DND-41 (cell line): ENCODE measurements at regions not wholly inside any gene's neighbourhood (a gene's known extent, or its start where the extent isn't known, plus 50 kb on each side); places are given as distances from the start of the nearest gene placed in this dataset.

ENCODE experiments used
- ATAC-seq: fragments of 200-7000 bp; cut with Tn5 transposase; 3 replicates; pipeline ENCODE4 v1.9.1; 2021; ENCODE audit warnings: low read depth; ENCODE audit not compliant: insufficient read depth
- DNase-seq: peaks from one replicate; pipeline ENCODE4 v3.0.0-alpha.2; 2020
- H2AFZ ChIP-seq: 2 replicates; pipeline ENCODE4 v1.6.0; 2012; ENCODE audit warnings: low read depth, low read length
- H3K27ac ChIP-seq: 2 replicates; pipeline ENCODE4 v1.5.1; 2012; ENCODE audit warnings: low read length, inconsistent platforms
- H3K27me3 ChIP-seq: fragments of 200-600 bp; sonication (generic); 2 replicates; pipeline ENCODE4 v1.6.0; 2012; ENCODE audit warnings: low read length, mild to moderate bottlenecking, inconsistent platforms; ENCODE audit not compliant: insufficient read depth, poor library complexity
- H3K36me3 ChIP-seq: 2 replicates; pipeline ENCODE4 v1.5.1; 2012; ENCODE audit warnings: low read length, inconsistent platforms; ENCODE audit not compliant: insufficient read depth
- H3K4me1 ChIP-seq: 2 replicates; pipeline ENCODE4 v1.5.1; 2012; ENCODE audit warnings: mild to moderate bottlenecking, low read length; ENCODE audit not compliant: insufficient read depth
- H3K4me2 ChIP-seq: 2 replicates; pipeline ENCODE4 v1.6.0; 2012; ENCODE audit warnings: mild to moderate bottlenecking, moderate library complexity, low read length, inconsistent platforms; ENCODE audit not compliant: insufficient read depth
- H3K4me3 ChIP-seq, 2 experiments: fragments of 200-600 bp in 1 of 2; shearing (Covaris generic) in 1 of 2; 2 replicates each; pipeline ENCODE4 v1.5.1; 2012 to 2016; ENCODE audit warnings: inconsistent platforms in 2 of 2, low read length in 2 of 2, mild to moderate bottlenecking in 2 of 2, low read depth in 1 of 2, moderate library complexity in 1 of 2
- H3K79me2 ChIP-seq: 2 replicates; pipeline ENCODE4 v1.6.0; 2012; ENCODE audit warnings: low read length, inconsistent platforms; ENCODE audit not compliant: insufficient read depth
- H3K9ac ChIP-seq: 2 replicates; pipeline ENCODE4 v1.6.0; 2012; ENCODE audit warnings: low read depth, mild to moderate bottlenecking, inconsistent platforms, low read length, moderate library complexity
- H3K9me3 ChIP-seq: 2 replicates; pipeline ENCODE4 v1.5.1; 2012; ENCODE audit warnings: low read length, moderate library complexity, mild to moderate bottlenecking, inconsistent platforms; ENCODE audit not compliant: insufficient read depth, severe bottlenecking
- H4K20me1 ChIP-seq: 2 replicates; pipeline ENCODE4 v1.6.0; 2012; ENCODE audit warnings: low read length; ENCODE audit not compliant: insufficient read depth
- EZH2 ChIP-seq: IDR thresholded peaks from 3 replicates; pipeline ENCODE4 v1.6.1; 2012; ENCODE audit warnings: borderline replicate concordance, low read depth, mild to moderate bottlenecking, moderate library complexity, low read length, inconsistent platforms; ENCODE audit not compliant: severe bottlenecking
- TF ChIP-seq, protein P1 (sequence below): IDR thresholded peaks from 2 replicates; pipeline ENCODE4 v1.5.1; 2012; ENCODE audit warnings: borderline replicate concordance, low read length, moderate library complexity, mild to moderate bottlenecking; ENCODE audit not compliant: poor library complexity, severe bottlenecking; ENCODE audit errors: extremely low read depth

DNA sequence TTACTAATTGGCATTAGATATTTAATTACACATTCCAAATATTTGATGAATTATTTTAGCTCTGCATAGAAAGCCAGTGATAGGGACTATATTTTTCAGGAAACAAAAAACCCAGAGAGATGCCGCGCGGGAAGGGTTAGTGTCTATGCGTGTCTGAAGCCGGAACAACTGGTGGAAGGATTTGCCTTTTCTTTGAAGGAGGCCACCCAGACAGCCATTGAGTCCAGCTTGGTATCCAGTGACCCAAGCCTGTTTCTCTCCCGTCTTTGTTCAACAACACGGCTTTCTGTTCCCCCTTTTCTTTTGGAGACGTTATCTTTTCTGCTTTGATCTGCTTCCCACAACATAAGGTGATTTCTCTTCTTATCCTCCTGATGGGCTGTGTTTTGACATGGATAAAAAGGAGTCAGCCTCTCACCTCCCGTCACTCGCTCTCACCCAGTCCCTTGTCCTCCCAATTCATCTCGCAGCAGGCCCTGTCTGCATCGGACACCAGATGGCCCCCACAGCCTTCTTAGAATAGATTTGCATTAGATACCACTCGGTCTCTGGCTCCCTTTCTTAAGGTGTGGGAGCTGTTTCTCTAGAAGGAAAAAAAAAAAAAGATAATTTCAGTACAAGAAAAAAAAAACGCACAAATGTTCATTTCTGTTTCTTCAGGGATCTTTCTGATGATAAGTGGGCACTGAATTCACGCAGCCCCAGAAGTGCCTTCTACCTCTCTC is 361.8 kb downstream of the ZNF536 start:
- ATAC-seq (no peak), DNase-seq (no peak)
- TF ChIP-seq EZH2 = no peak
- TF ChIP-seq, protein P1, sequence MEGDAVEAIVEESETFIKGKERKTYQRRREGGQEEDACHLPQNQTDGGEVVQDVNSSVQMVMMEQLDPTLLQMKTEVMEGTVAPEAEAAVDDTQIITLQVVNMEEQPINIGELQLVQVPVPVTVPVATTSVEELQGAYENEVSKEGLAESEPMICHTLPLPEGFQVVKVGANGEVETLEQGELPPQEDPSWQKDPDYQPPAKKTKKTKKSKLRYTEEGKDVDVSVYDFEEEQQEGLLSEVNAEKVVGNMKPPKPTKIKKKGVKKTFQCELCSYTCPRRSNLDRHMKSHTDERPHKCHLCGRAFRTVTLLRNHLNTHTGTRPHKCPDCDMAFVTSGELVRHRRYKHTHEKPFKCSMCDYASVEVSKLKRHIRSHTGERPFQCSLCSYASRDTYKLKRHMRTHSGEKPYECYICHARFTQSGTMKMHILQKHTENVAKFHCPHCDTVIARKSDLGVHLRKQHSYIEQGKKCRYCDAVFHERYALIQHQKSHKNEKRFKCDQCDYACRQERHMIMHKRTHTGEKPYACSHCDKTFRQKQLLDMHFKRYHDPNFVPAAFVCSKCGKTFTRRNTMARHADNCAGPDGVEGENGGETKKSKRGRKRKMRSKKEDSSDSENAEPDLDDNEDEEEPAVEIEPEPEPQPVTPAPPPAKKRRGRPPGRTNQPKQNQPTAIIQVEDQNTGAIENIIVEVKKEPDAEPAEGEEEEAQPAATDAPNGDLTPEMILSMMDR = no peak
- no peaks in the 10 kb centered on the region for H4K20me1 ChIP-seq
- H3K4me3 ChIP-seq = no peak overlapping the region
- peaks cover 4% of the 10 kb centered on the region for H3K27me3 ChIP-seq
- H3K9me3 ChIP-seq = no peaks in the 10 kb centered on the region
- H3K36me3 ChIP-seq = no peaks in the 10 kb centered on the region
- no peak overlapping the region for H3K27ac ChIP-seq
- no peak overlapping the region for H3K9ac ChIP-seq
- H2AFZ ChIP-seq = no peak overlapping the region
- H3K4me1 ChIP-seq = no peaks in the 10 kb centered on the region
- no peaks in the 10 kb centered on the region for H3K79me2 ChIP-seq
- no peak overlapping the region for H3K4me2 ChIP-seq

GRCh38 chr19:30731591-30731990 is 359.4 kb downstream of the ZNF536 start:
- no peak for ATAC-seq
- H3K4me3 ChIP-seq = no peak overlapping the region

DNA sequence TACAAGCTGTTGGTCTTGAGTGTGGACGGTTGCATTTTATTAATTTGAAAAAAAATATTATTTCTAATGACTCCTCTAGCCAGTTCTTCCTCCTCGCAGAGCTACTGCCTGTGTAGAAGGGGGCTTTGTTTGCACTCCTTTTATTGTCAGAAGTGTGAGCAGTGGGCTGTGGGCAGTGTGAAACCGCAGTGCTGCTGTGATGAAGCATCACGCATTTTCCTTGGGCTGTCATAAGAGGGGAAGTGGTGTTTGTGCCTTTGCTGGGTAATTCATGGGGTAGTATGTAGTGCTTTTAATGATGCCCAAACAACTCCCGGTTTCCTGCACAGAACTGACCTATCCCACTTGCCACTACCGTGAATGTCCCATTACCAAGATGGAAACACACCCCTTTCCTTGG is 357.3 kb downstream of the ZNF536 start:
- H3K36me3 ChIP-seq = no peaks in the 10 kb centered on the region
- H4K20me1 ChIP-seq = no peaks in the 10 kb centered on the region
- H3K9ac ChIP-seq = no peak overlapping the region
- ATAC-seq (no peak), DNase-seq (no peak)
- no peak overlapping the region for H3K4me2 ChIP-seq
- no peaks in the 10 kb centered on the region for H3K27me3 ChIP-seq
- no peak overlapping the region for H2AFZ ChIP-seq
- no peaks in the 10 kb centered on the region for H3K9me3 ChIP-seq
- H3K27ac ChIP-seq = no peak overlapping the region
- no peaks in the 10 kb centered on the region for H3K4me1 ChIP-seq
- H3K79me2 ChIP-seq = no peaks in the 10 kb centered on the region
- H3K4me3 ChIP-seq = no peak overlapping the region
- TF ChIP-seq, protein P1 = no peak
- TF ChIP-seq EZH2 = no peak

More at GRCh38 chr19:30731591-30731990, 359.4 kb downstream of the ZNF536 start:
- H4K20me1 ChIP-seq = no peaks in the 10 kb centered on the region
- H2AFZ ChIP-seq = no peak overlapping the region
- no peak overlapping the region for H3K9ac ChIP-seq
- H3K4me1 ChIP-seq = no peaks in the 10 kb centered on the region
- TF ChIP-seq, protein P1 = no peak
- no peak for TF ChIP-seq EZH2
- no peaks in the 10 kb centered on the region for H3K79me2 ChIP-seq
- H3K4me2 ChIP-seq = no peak overlapping the region
- no peak for DNase-seq
- H3K36me3 ChIP-seq = no peaks in the 10 kb centered on the region
- H3K27me3 ChIP-seq = no peaks in the 10 kb centered on the region
- H3K9me3 ChIP-seq = no peaks in the 10 kb centered on the region
- no peak overlapping the region for H3K27ac ChIP-seq

GRCh38 chr19:30722761-30723160 is 350.6 kb downstream of the ZNF536 start:
- no peak for ATAC-seq
- Histone ChIP-seq H3K27ac (no peak overlapping the region), H3K36me3 (no peaks in the 10 kb centered on the region), H4K20me1 (no peaks in the 10 kb centered on the region), H2AFZ (no peak overlapping the region), H3K27me3 (no peaks in the 10 kb centered on the region), H3K9ac (no peak overlapping the region), H3K9me3 (no peaks in the 10 kb centered on the region), H3K79me2 (no peaks in the 10 kb centered on the region), H3K4me1 (no peaks in the 10 kb centered on the region), H3K4me3 (no peak overlapping the region), H3K4me2 (no peak overlapping the region)
- no peak for DNase-seq
- TF ChIP-seq EZH2 = no peak
- TF ChIP-seq, protein P1 = no peak
